ENCODE measurements at regions not wholly inside any gene's neighbourhood (a gene's known extent, or its start where the extent isn't known, plus 50 kb on each side); places are given as distances from the start of the nearest gene placed in this dataset.

- H3K4me1 ChIP-seq: no peaks in the 10 kb centered on the region
- TF ChIP-seq CTCF (IDR thresholded peaks at IDR 0.05) (no peak), POLR2A (IDR thresholded peaks at IDR 0.05) (no peak)
- intact Hi-C loops (cut with DNase I; ENCODE audit: low total_unique reads): no loop called here
- H3K36me3 ChIP-seq (ENCODE audit: low read depth, missing control alignments): no peaks in the 10 kb centered on the region
- 90 to 94% methylated on average over 6 of the region's 6 CpGs for WGBS, 2 donors
- H3K27ac ChIP-seq: no peak overlapping the region
- no peak overlapping the region for H3K4me3 ChIP-seq
- no peaks in the 10 kb centered on the region for H3K27me3 ChIP-seq
- no peak for DNase-seq
- no peaks in the 10 kb centered on the region for H3K9me3 ChIP-seq
Measured at GRCh38 chr12:76639646-76640045, 80.1 kb upstream of the OSBPL8 start.

- DNase-seq: no peak
- TF ChIP-seq CTCF (IDR thresholded peaks at IDR 0.05) (no peak), POLR2A (IDR thresholded peaks at IDR 0.05) (no peak)
- WGBS, 2 donors: 60 to 77% methylated on average over 1 of the region's 1 CpG
- Histone ChIP-seq H3K27ac (no peak overlapping the region), H3K27me3 (no peaks in the 10 kb centered on the region), H3K4me1 (no peaks in the 10 kb centered on the region), H3K9me3 (no peaks in the 10 kb centered on the region), H3K4me3 (no peak overlapping the region), H3K36me3 (ENCODE audit: low read depth, missing control alignments) (no peaks in the 10 kb centered on the region)
- intact Hi-C loops (cut with DNase I; ENCODE audit: low total_unique reads): no loop called here
Measured at GRCh38 chr12:76641073-76641472, 81.5 kb upstream of the OSBPL8 start.

GRCh38 chr12:76641961-76642360 lies 82.4 kb upstream of the OSBPL8 start:
- H3K9me3 ChIP-seq: no peaks in the 10 kb centered on the region
- TF ChIP-seq CTCF (IDR thresholded peaks at IDR 0.05): no peak
- no peak for TF ChIP-seq POLR2A (IDR thresholded peaks at IDR 0.05)
- H3K27me3 ChIP-seq: no peaks in the 10 kb centered on the region
- no peak overlapping the region for H3K4me3 ChIP-seq
- no peaks in the 10 kb centered on the region for H3K36me3 ChIP-seq (ENCODE audit: low read depth, missing control alignments)
- intact Hi-C loops (cut with DNase I; ENCODE audit: low total_unique reads): no loop called here
- no peaks in the 10 kb centered on the region for H3K4me1 ChIP-seq
- no peak for DNase-seq
- no peak overlapping the region for H3K27ac ChIP-seq
- 83 to 88% methylated on average over 2 of the region's 2 CpGs for WGBS, 2 donors

- H3K27me3 ChIP-seq: no peaks in the 10 kb centered on the region
- no peaks in the 10 kb centered on the region for H3K9me3 ChIP-seq
- TF ChIP-seq CTCF (IDR thresholded peaks at IDR 0.05) (no peak), POLR2A (IDR thresholded peaks at IDR 0.05) (no peak)
- no peak for DNase-seq
- intact Hi-C loops (cut with DNase I; ENCODE audit: low total_unique reads): no loop called here
- no peak overlapping the region for H3K4me3 ChIP-seq
- H3K36me3 ChIP-seq (ENCODE audit: low read depth, missing control alignments): no peaks in the 10 kb centered on the region
- no peak overlapping the region for H3K27ac ChIP-seq
- H3K4me1 ChIP-seq: no peaks in the 10 kb centered on the region
Measured at GRCh38 chr12:76643438-76643837, 83.9 kb upstream of the OSBPL8 start.

- WGBS, 2 donors: 94 to 100% methylated on average over 1 to 7 of the region's 7 CpGs
- no peak overlapping the region for H3K27ac ChIP-seq
Measured at GRCh38 chr12:76644950-76645349, 85.4 kb upstream of the OSBPL8 start.

More at GRCh38 chr12:76644950-76645349, 85.4 kb upstream of the OSBPL8 start:
- H3K4me3 ChIP-seq: no peak overlapping the region
- no peaks in the 10 kb centered on the region for H3K4me1 ChIP-seq
- no peaks in the 10 kb centered on the region for H3K36me3 ChIP-seq (ENCODE audit: low read depth, missing control alignments)
- no peak for DNase-seq
- intact Hi-C loops (cut with DNase I; ENCODE audit: low total_unique reads): no loop called here
- no peaks in the 10 kb centered on the region for H3K9me3 ChIP-seq
- no peak for TF ChIP-seq POLR2A (IDR thresholded peaks at IDR 0.05)
- TF ChIP-seq CTCF (IDR thresholded peaks at IDR 0.05): no peak
- no peaks in the 10 kb centered on the region for H3K27me3 ChIP-seq

Measured in testis (tissue), 2 donors.